ENCODE measurements at regions not wholly inside any gene's neighbourhood (a gene's known extent, or its start where the extent isn't known, plus 50 kb on each side); places are given as distances from the start of the nearest gene placed in this dataset.

DNA sequence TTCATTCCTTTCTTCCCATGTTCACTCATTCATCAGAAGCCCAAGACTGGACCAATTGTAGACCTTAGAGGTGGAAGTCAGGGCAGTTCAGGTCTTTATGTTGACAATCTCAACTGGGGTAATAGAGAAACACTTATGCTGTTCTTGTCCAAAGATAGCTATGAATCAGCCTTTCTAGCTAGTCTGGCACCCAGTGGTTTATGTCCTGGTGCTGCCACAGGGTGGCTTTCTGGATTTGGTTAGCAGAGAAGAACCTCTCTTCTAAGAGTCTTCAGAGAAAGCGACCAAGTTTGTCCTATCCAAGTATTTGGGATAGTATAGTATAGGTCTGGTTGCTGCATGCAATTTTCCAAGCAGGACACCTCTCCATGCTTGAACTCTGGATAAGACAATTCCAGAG is 83.3 kb downstream of the NOG start:
- TF ChIP-seq, protein P1, sequence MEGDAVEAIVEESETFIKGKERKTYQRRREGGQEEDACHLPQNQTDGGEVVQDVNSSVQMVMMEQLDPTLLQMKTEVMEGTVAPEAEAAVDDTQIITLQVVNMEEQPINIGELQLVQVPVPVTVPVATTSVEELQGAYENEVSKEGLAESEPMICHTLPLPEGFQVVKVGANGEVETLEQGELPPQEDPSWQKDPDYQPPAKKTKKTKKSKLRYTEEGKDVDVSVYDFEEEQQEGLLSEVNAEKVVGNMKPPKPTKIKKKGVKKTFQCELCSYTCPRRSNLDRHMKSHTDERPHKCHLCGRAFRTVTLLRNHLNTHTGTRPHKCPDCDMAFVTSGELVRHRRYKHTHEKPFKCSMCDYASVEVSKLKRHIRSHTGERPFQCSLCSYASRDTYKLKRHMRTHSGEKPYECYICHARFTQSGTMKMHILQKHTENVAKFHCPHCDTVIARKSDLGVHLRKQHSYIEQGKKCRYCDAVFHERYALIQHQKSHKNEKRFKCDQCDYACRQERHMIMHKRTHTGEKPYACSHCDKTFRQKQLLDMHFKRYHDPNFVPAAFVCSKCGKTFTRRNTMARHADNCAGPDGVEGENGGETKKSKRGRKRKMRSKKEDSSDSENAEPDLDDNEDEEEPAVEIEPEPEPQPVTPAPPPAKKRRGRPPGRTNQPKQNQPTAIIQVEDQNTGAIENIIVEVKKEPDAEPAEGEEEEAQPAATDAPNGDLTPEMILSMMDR (IDR thresholded peaks at IDR 0.05), result no peak
- TF ChIP-seq POLR2AphosphoS5 (IDR thresholded peaks at IDR 0.05) (no peak), POLR2A (IDR thresholded peaks at IDR 0.05) (no peak)
